ENCODE measurements at regions not wholly inside any gene's neighbourhood (a gene's known extent, or its start where the extent isn't known, plus 50 kb on each side); places are given as distances from the start of the nearest gene placed in this dataset.

- WGBS, 2 donors = 57 to 76% methylated on average over 2 of the region's 2 CpGs
- TF ChIP-seq POLR2AphosphoS5 (IDR thresholded peaks at IDR 0.05) (no peak), CTCF (IDR thresholded peaks at IDR 0.05) (no peak), POLR2A (IDR thresholded peaks at IDR 0.05) (no peak), EP300 (IDR thresholded peaks at IDR 0.05) (no peak)
These were observed 640.2 kb upstream of the SLC39A10 start for GRCh38 chr2:195016841-195017240.

GRCh38 chr2:195009202-195009601, 647.8 kb upstream of the SLC39A10 start:
- intact Hi-C loops (cut with DNase I) = no loop called here
- DNase-seq = no peak
- Histone ChIP-seq H3K4me1 (peaks cover 0 to 8% (median 3%) of the 10 kb centered on the region in 4 donors), H3K4me3 (no peak overlapping the region), H3K27ac (no peak overlapping the region), H3K27me3 (no peaks in the 10 kb centered on the region), H3K36me3 (no peaks in the 10 kb centered on the region), H3K9me3 (no peaks in the 10 kb centered on the region)
- WGBS, 2 donors = 70 to 77% methylated on average over 8 of the region's 8 CpGs
- TF ChIP-seq POLR2AphosphoS5 (IDR thresholded peaks at IDR 0.05) (no peak), CTCF (IDR thresholded peaks at IDR 0.05) (no peak)

More at GRCh38 chr2:195016841-195017240, 640.2 kb upstream of the SLC39A10 start:
- Histone ChIP-seq H3K27me3 (no peaks in the 10 kb centered on the region), H3K4me1 (peaks cover 0 to 26% (median 4%) of the 10 kb centered on the region in 4 donors), H3K9me3 (no peaks in the 10 kb centered on the region), H3K4me3 (no peak overlapping the region), H3K27ac (peak overlapping the region in 2 of 4 donors; percentile 10 to 43), H3K36me3 (no peaks in the 10 kb centered on the region)
- DNase-seq = no peak
- intact Hi-C loops (cut with DNase I) = no loop called here

GRCh38 chr2:195006856-195007255, 650.2 kb upstream of the SLC39A10 start:
- Histone ChIP-seq H3K27ac (no peak overlapping the region), H3K4me3 (no peak overlapping the region), H3K4me1 (peaks cover 0 to 8% (median 3%) of the 10 kb centered on the region in 4 donors), H3K36me3 (no peaks in the 10 kb centered on the region), H3K27me3 (no peaks in the 10 kb centered on the region), H3K9me3 (no peaks in the 10 kb centered on the region)
- TF ChIP-seq EP300 (IDR thresholded peaks at IDR 0.05) (no peak), CTCF (IDR thresholded peaks at IDR 0.05) (no peak), POLR2A (IDR thresholded peaks at IDR 0.05) (no peak), POLR2AphosphoS5 (IDR thresholded peaks at IDR 0.05) (no peak)
- WGBS, 2 donors = 49 to 74% methylated on average over 5 of the region's 5 CpGs
- DNase-seq = no peak
- intact Hi-C loops (cut with DNase I) = no loop called here

- no peak overlapping the region for H3K4me3 ChIP-seq
- H3K9me3 ChIP-seq = no peaks in the 10 kb centered on the region
- 76 to 86% methylated on average over 4 of the region's 4 CpGs for WGBS, 2 donors
- no peaks in the 10 kb centered on the region for H3K27me3 ChIP-seq
- intact Hi-C loops (cut with DNase I) = no loop called here
- H3K36me3 ChIP-seq = no peaks in the 10 kb centered on the region
- TF ChIP-seq POLR2AphosphoS5 (IDR thresholded peaks at IDR 0.05) (no peak), CTCF (IDR thresholded peaks at IDR 0.05) (no peak), EP300 (IDR thresholded peaks at IDR 0.05) (no peak), POLR2A (IDR thresholded peaks at IDR 0.05) (no peak)
- DNase-seq = no peak
- H3K4me1 ChIP-seq = peaks cover 0 to 8% (median 3%) of the 10 kb centered on the region in 4 donors
- H3K27ac ChIP-seq = no peak overlapping the region
These were observed 653.0 kb upstream of the SLC39A10 start for GRCh38 chr2:195003881-195004471.

GRCh38 chr2:195001924-195002323, 655.1 kb upstream of the SLC39A10 start:
- Histone ChIP-seq H3K4me1 (peaks cover 0 to 8% (median 3%) of the 10 kb centered on the region in 4 donors), H3K27me3 (no peaks in the 10 kb centered on the region), H3K27ac (no peak overlapping the region), H3K36me3 (no peaks in the 10 kb centered on the region), H3K9me3 (no peaks in the 10 kb centered on the region), H3K4me3 (no peak overlapping the region)
- TF ChIP-seq POLR2AphosphoS5 (IDR thresholded peaks at IDR 0.05) (no peak), POLR2A (IDR thresholded peaks at IDR 0.05) (no peak), CTCF (IDR thresholded peaks at IDR 0.05) (no peak), EP300 (IDR thresholded peaks at IDR 0.05) (no peak)
- no peak for DNase-seq
- 87 to 89% methylated on average over 3 of the region's 3 CpGs for WGBS, 2 donors
- intact Hi-C loops (cut with DNase I) = no loop called here

Measured in sigmoid colon (tissue), 6 donors.